ENCODE measurements at regions not wholly inside any gene's neighbourhood (a gene's known extent, or its start where the extent isn't known, plus 50 kb on each side); places are given as distances from the start of the nearest gene placed in this dataset.

DNA sequence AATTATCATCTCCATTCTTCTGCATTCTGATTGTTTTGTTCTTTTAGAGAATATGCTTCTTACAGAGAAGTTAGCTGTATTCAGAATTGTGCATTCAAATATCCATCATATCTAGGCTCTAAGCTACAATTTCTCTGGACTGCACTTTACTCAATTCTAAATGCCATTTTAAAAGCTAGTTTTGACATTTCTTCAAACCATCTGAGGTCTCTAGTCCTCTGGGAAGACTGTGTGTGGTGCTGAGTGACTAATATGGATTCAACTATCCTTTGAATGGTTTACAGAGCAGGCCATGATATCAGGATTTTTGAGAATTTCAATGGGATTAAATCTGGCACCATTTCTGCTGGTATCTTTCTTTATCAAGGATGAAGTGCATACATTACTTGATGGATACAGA, 285.7 kb downstream of the BTBD3 start:
- H3K4me3 ChIP-seq (ENCODE audit: control extremely low read depth in 1 of 5, extremely low read depth in 1 of 5, insufficient read depth in 1 of 5, low read depth in 2 of 5, low read length in 4 of 5), result no peak overlapping the region
- H2AFZ ChIP-seq (ENCODE audit: insufficient read depth, low read depth, low read length, poor library complexity, severe bottlenecking), result no peak overlapping the region
- no peak overlapping the region for H3K4me2 ChIP-seq (replicated peaks; ENCODE audit: low read depth, low read length, poor library complexity, severe bottlenecking)
- no peaks in the 10 kb centered on the region for H4K20me1 ChIP-seq (ENCODE audit: control insufficient read depth, insufficient read depth, low read length, poor library complexity, severe bottlenecking)
- TF ChIP-seq, protein P1, sequence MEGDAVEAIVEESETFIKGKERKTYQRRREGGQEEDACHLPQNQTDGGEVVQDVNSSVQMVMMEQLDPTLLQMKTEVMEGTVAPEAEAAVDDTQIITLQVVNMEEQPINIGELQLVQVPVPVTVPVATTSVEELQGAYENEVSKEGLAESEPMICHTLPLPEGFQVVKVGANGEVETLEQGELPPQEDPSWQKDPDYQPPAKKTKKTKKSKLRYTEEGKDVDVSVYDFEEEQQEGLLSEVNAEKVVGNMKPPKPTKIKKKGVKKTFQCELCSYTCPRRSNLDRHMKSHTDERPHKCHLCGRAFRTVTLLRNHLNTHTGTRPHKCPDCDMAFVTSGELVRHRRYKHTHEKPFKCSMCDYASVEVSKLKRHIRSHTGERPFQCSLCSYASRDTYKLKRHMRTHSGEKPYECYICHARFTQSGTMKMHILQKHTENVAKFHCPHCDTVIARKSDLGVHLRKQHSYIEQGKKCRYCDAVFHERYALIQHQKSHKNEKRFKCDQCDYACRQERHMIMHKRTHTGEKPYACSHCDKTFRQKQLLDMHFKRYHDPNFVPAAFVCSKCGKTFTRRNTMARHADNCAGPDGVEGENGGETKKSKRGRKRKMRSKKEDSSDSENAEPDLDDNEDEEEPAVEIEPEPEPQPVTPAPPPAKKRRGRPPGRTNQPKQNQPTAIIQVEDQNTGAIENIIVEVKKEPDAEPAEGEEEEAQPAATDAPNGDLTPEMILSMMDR (IDR thresholded peaks at IDR 0.05), result no peak
- TF ChIP-seq EZH2 (IDR thresholded peaks at IDR 0.05; ENCODE audit: borderline replicate concordance, insufficient read depth, low read depth, low read length, poor library complexity, severe bottlenecking), result no peak
- no peak for ATAC-seq (ENCODE audit: low read depth)
- no peak for DNase-seq
- no peaks in the 10 kb centered on the region for H3K9me3 ChIP-seq (ENCODE audit: control extremely low read depth in 1 of 3, control insufficient read depth in 2 of 3, insufficient read depth in 1 of 3, low read length in 2 of 3)
- H3K79me2 ChIP-seq (ENCODE audit: control insufficient read depth, insufficient read depth, low read length), result no peaks in the 10 kb centered on the region
- Mint-ChIP-seq H3K9me3 (ENCODE audit: insufficient read depth) (peaks cover 3% of the 10 kb centered on the region), H3K27me3 (no peaks in the 10 kb centered on the region), H3K4me3 (no peak overlapping the region), H3K27ac (no peak overlapping the region), H3K4me1 (peaks cover 1% of the 10 kb centered on the region)
- H3K36me3 ChIP-seq (replicated peaks in 1 of 2; ENCODE audit: control extremely low read depth in 1 of 2, control insufficient read depth in 1 of 2, extremely low read depth in 1 of 2, insufficient read depth in 2 of 2, low read length in 1 of 2), result no peaks in the 10 kb centered on the region
- intact Hi-C loops (cut with micrococcal nuclease), result no loop called here
- H3K9ac ChIP-seq (ENCODE audit: low read length), result no peak overlapping the region
- ChIA-PET POLR2A (no interaction called here), CTCF (no interaction called here)
- no peaks in the 10 kb centered on the region for H3K27me3 ChIP-seq (replicated peaks in 1 of 4; ENCODE audit: control extremely low read depth in 1 of 4, control insufficient read depth in 3 of 4, insufficient read depth in 4 of 4, low read length in 3 of 4)
- H3K4me1 ChIP-seq (ENCODE audit: control insufficient read depth in 2 of 2, insufficient read depth in 2 of 2, low read length in 2 of 2), result no peaks in the 10 kb centered on the region
- H3K27ac ChIP-seq (ENCODE audit: low read length in 2 of 2), result no peak overlapping the region

DNA sequence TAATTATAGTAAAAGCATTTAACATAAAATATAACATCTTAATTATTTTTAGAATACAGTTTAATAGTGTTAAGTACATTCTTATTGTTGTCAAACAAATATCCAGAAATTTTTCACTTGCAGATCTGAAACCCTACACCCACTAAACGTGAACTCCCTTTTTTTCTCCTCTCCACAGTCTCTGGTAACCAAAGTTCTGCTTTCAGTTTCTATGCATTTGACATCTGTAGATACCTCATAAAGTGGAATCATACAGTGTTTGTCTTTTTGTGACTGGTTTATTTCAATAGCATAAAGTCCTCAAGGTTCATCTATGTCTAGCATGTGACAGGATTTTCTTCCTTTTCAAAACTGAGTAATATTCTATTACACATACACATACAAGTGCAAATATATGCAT, 286.3 kb downstream of the BTBD3 start:
- no CpG with 5 or more reads among the region's 1 CpG for WGBS (ENCODE audit: insufficient coverage)
- Histone ChIP-seq H3K27me3 (replicated peaks in 1 of 4; ENCODE audit: control extremely low read depth in 1 of 4, control insufficient read depth in 3 of 4, insufficient read depth in 4 of 4, low read length in 3 of 4) (no peaks in the 10 kb centered on the region), H3K4me2 (replicated peaks; ENCODE audit: low read depth, low read length, poor library complexity, severe bottlenecking) (no peak overlapping the region), H3K79me2 (ENCODE audit: control insufficient read depth, insufficient read depth, low read length) (no peaks in the 10 kb centered on the region), H2AFZ (ENCODE audit: insufficient read depth, low read depth, low read length, poor library complexity, severe bottlenecking) (no peak overlapping the region), H4K20me1 (ENCODE audit: control insufficient read depth, insufficient read depth, low read length, poor library complexity, severe bottlenecking) (no peaks in the 10 kb centered on the region), H3K27ac (ENCODE audit: low read length in 2 of 2) (no peak overlapping the region), H3K9ac (ENCODE audit: low read length) (no peak overlapping the region), H3K36me3 (replicated peaks in 1 of 2; ENCODE audit: control extremely low read depth in 1 of 2, control insufficient read depth in 1 of 2, extremely low read depth in 1 of 2, insufficient read depth in 2 of 2, low read length in 1 of 2) (no peaks in the 10 kb centered on the region), H3K9me3 (ENCODE audit: control extremely low read depth in 1 of 3, control insufficient read depth in 2 of 3, insufficient read depth in 1 of 3, low read length in 2 of 3) (no peaks in the 10 kb centered on the region), H3K4me3 (ENCODE audit: control extremely low read depth in 1 of 5, extremely low read depth in 1 of 5, insufficient read depth in 1 of 5, low read depth in 2 of 5, low read length in 4 of 5) (no peak overlapping the region), H3K4me1 (ENCODE audit: control insufficient read depth in 2 of 2, insufficient read depth in 2 of 2, low read length in 2 of 2) (no peaks in the 10 kb centered on the region)
- ATAC-seq (ENCODE audit: low read depth) (no peak), DNase-seq (no peak)
- Mint-ChIP-seq H3K27me3 (no peaks in the 10 kb centered on the region), H3K27ac (no peak overlapping the region), H3K4me3 (no peak overlapping the region), H3K9me3 (ENCODE audit: insufficient read depth) (peaks cover 3% of the 10 kb centered on the region), H3K4me1 (peaks cover 1% of the 10 kb centered on the region)
- ChIA-PET POLR2A (no interaction called here), CTCF (no interaction called here)
- TF ChIP-seq, protein P1 (IDR thresholded peaks at IDR 0.05), result no peak
- TF ChIP-seq EZH2 (IDR thresholded peaks at IDR 0.05; ENCODE audit: borderline replicate concordance, insufficient read depth, low read depth, low read length, poor library complexity, severe bottlenecking), result no peak
- intact Hi-C loops (cut with micrococcal nuclease), result no loop called here

Data from B cell (primary cell).